K562 (cell line): ENCODE measurements at regions not wholly inside any gene's neighbourhood (a gene's known extent, or its start where the extent isn't known, plus 50 kb on each side); places are given as distances from the start of the nearest gene placed in this dataset.

Experiments
- ATAC-seq: fragments of 200-7000 bp; cut with Tn5 transposase; 3 replicates; pipeline ENCODE4 v1.9.1; 2020; ENCODE audit warnings: moderate library complexity
- BruUV-seq: library from RNA; stranded (reverse); fragments of 400-500 nt; replicated peaks from 2 replicates; lab custom pipeline; 2021; lab: Mats Ljungman, UMichigan
- CTCF ChIA-PET: fragments of 300-600 bp; formaldehyde crosslinking; extraction: SDS; loops from one replicate; lab custom pipeline; 2021; ENCODE audit warnings: low intra/inter-chr PET ratio; lab: Yijun Ruan, JAX
- POLR2A ChIA-PET: fragments of 300-600, 350-650 bp; sonication (Branson Sonifier 250); formaldehyde crosslinking; extraction: SDS; loops from one replicate; lab custom pipeline; 2021; ENCODE audit warnings: antibody characterized with exemption, inconsistent platforms; lab: Yijun Ruan, JAX
- DNase-seq, 4 experiments: peaks; one replicate each; pipeline versions ENCODE4 v3.0.0 to v3.0.0-alpha.2; 2011 to 2018; ENCODE audit warnings: low spot score in 3 of 4, mixed read lengths in 3 of 4; ENCODE audit errors: extremely low read depth in 1 of 4
- FAIRE-seq: peaks from 2 replicates; lab custom pipeline; 2011; peaks lifted over from hg19 to GRCh38; lab: Jason Lieb, UNC
- H2AFZ ChIP-seq: 2 replicates; pipeline ENCODE4 v1.6.0; 2011; ENCODE audit warnings: low read depth, low read length, control low read depth, inconsistent platforms
- H3K27ac ChIP-seq: fragments of 200-600 bp; 3 replicates; pipeline ENCODE4 v1.8.0; 2011; ENCODE audit warnings: low read depth, mild to moderate bottlenecking, control low read depth, inconsistent platforms, low read length, moderate library complexity, mixed read lengths; ENCODE audit errors: extremely low read depth
- H3K27me3 ChIP-seq, 2 experiments: fragments of 300-600 bp in 1 of 2; 2 replicates in 1 of 2; 3 replicates in 1 of 2; pipeline versions ENCODE4 v1.6.0 to v1.8.0; 2011; ENCODE audit warnings: inconsistent platforms in 2 of 2, low read length in 2 of 2, mild to moderate bottlenecking in 1 of 2, mixed read lengths in 1 of 2, moderate library complexity in 1 of 2; ENCODE audit not compliant: control insufficient read depth in 2 of 2, insufficient read depth in 2 of 2
- H3K36me3 ChIP-seq: fragments of 300-600 bp; 3 replicates; pipeline ENCODE4 v1.8.0; 2011; ENCODE audit warnings: mild to moderate bottlenecking, low read length, inconsistent platforms; ENCODE audit not compliant: control insufficient read depth, insufficient read depth
- H3K4me1 ChIP-seq, 2 experiments: fragments of 200-600 bp in 1 of 2; replicated peaks in 1 of 2; 2 replicates in 1 of 2; 3 replicates in 1 of 2; pipeline versions ENCODE4 v1.5.1 to v1.8.0; 2011; ENCODE audit warnings: inconsistent platforms in 2 of 2, low read length in 2 of 2, mild to moderate bottlenecking in 1 of 2, mixed read lengths in 1 of 2, moderate library complexity in 1 of 2; ENCODE audit not compliant: control insufficient read depth in 2 of 2, insufficient read depth in 2 of 2
- H3K4me2 ChIP-seq: 2 replicates; pipeline ENCODE4 v1.6.1; 2011; ENCODE audit warnings: low read length, control low read depth, inconsistent platforms, mixed read lengths; ENCODE audit not compliant: insufficient read depth
- H3K4me3 ChIP-seq: fragments of 200-600 bp; sonication (generic), shearing (Covaris generic); 2 replicates; pipeline ENCODE4 v1.5.1; 2016; ENCODE audit warnings: control low read depth, inconsistent platforms
- H3K79me2 ChIP-seq: fragments of 200-600 bp; 3 replicates; pipeline ENCODE4 v1.8.0; 2011; ENCODE audit warnings: low read length, inconsistent platforms; ENCODE audit not compliant: control insufficient read depth, insufficient read depth
- H3K9ac ChIP-seq, 2 experiments: 2 replicates each; pipeline versions ENCODE4 v1.6.0 to v1.6.1; 2011; ENCODE audit warnings: low read depth in 2 of 2, low read length in 2 of 2, control low read depth in 1 of 2, inconsistent platforms in 1 of 2, mild to moderate bottlenecking in 1 of 2, mixed read lengths in 1 of 2; ENCODE audit not compliant: insufficient read depth in 1 of 2
- H3K9me1 ChIP-seq: one replicate; pipeline ENCODE4 v1.6.0; 2011; ENCODE audit warnings: inconsistent platforms, mild to moderate bottlenecking, low read length, moderate library complexity; ENCODE audit not compliant: control insufficient read depth, insufficient read depth
- H3K9me3 ChIP-seq: replicated peaks from 2 replicates; pipeline ENCODE4 v1.5.1; 2011; ENCODE audit warnings: low read depth, low read length, inconsistent platforms; ENCODE audit not compliant: control insufficient read depth, insufficient read depth
- H4K20me1 ChIP-seq: replicated peaks from 2 replicates; pipeline ENCODE4 v1.6.1; 2011; ENCODE audit warnings: low read length, inconsistent platforms, mixed read lengths; ENCODE audit not compliant: control insufficient read depth, insufficient read depth
- BCOR ChIP-seq: fragments of 450-650 bp; IDR thresholded peaks from 2 replicates; pipeline ENCODE4 v1.6.1; 2016
- BMI1 ChIP-seq: fragments of 150-350 bp; IDR thresholded peaks from 2 replicates; pipeline ENCODE4 v1.6.1; 2014; ENCODE audit warnings: low read length
- CREBBP ChIP-seq: IDR thresholded peaks from one replicate; pipeline ENCODE4 v1.6.1; 2012; ENCODE audit warnings: low read depth, mild to moderate bottlenecking, control low read depth, inconsistent platforms, low read length
- E2F1 ChIP-seq: sonication (generic); formaldehyde crosslinking; IDR thresholded peaks from 2 replicates; pipeline ENCODE4 v1.8.1; 2023; ENCODE audit warnings: mild to moderate bottlenecking, missing genetic modification reagents, moderate library complexity
- ETS2 ChIP-seq: IDR thresholded peaks from 2 replicates; pipeline ENCODE4 v1.6.1; 2016; ENCODE audit warnings: borderline replicate concordance, missing genetic modification characterization, mild to moderate bottlenecking, moderate library complexity, missing compliant biosample characterization; ENCODE audit not compliant: poor library complexity, severe bottlenecking
- EZH2 ChIP-seq: IDR thresholded peaks from 2 replicates; pipeline ENCODE4 v1.6.1; 2012; ENCODE audit warnings: low read depth, mild to moderate bottlenecking, inconsistent platforms, low read length, borderline replicate concordance
- ZNF347 ChIP-seq: fragments of 450-650 bp; formaldehyde crosslinking; IDR thresholded peaks from 2 replicates; pipeline ENCODE4 v1.4.0; 2020; ENCODE audit warnings: low read depth, mild to moderate bottlenecking, moderate library complexity
- WGBS: fragments of 100-300 bp; shearing (Covaris generic); methylation state at CpG from one replicate; pipeline ENCODE4 v1.1.6; 2016; ENCODE audit warnings: low coverage, mixed read lengths; ENCODE audit not compliant: insufficient coverage; ENCODE audit errors: missing lambda C conversion rate; 5-methylcytosine and 5-hydroxymethylcytosine counted together
- in situ Hi-C: fragments of 300-500 bp; cut with MboI; formaldehyde crosslinking; loops from 4 replicates; pipeline ENCODE4 v1.15.0; 2018; ENCODE audit warnings: inconsistent platforms, mixed read lengths
- intact Hi-C: fragments of 100-400 bp; cut with micrococcal nuclease; formaldehyde crosslinking; loops from 2 replicates; pipeline ENCODE4 v1.14.2; 2022
- TF ChIP-seq, protein P1 (sequence below): fragments of 250-450 bp; sonication (Bioruptor Pico); IDR thresholded peaks from 2 replicates; pipeline ENCODE4 v1.4.0; 2020
- TF ChIP-seq, protein P2 (sequence below), 2 experiments: fragments of 250-450 bp in 1 of 2; fragments of 450-650 bp in 1 of 2; sonication (Bioruptor Pico) in 1 of 2; IDR thresholded peaks; 2 replicates each; pipeline versions ENCODE4 v1.6.1 to v1.8.0; 2016 to 2021; ENCODE audit warnings: mild to moderate bottlenecking in 2 of 2, moderate library complexity in 2 of 2, missing compliant biosample characterization in 1 of 2, missing genetic modification characterization in 1 of 2

DNA sequence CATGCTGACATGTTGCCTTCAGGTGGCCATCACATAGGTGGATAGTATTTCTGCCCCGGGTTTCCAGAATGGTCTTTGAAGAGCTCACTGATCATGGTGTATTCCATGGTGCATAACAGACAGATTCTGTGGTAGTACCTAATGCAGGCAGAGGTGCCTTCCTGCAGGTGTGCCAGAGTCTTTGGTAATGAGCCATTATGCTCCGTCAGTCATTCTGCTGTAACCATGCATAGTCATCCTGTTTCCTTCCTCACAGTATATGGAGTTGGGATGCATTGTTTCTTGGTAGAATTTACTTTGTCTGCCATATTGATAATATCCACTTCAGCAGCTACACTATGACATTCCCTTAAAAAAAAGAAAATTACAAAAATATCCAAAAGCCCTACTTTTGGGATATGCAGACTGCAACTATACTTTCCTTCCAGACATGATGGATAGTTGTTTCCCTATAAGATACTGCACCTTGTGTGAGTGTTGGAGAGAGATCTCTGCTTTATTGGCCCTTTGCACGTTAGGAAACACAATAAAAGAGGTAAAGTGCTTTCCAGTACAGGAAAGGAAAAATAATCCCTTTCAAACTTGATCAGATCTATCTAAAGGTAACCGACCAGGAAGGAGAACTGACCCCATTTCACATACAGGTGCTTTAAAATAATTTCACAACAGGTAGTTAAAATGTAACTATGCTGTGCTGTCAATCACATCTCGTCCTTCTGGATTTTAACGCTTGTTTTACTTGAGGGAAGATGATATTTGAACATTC is 537.5 kb upstream of the WWC1 start (continued):
- TF ChIP-seq, protein P1, sequence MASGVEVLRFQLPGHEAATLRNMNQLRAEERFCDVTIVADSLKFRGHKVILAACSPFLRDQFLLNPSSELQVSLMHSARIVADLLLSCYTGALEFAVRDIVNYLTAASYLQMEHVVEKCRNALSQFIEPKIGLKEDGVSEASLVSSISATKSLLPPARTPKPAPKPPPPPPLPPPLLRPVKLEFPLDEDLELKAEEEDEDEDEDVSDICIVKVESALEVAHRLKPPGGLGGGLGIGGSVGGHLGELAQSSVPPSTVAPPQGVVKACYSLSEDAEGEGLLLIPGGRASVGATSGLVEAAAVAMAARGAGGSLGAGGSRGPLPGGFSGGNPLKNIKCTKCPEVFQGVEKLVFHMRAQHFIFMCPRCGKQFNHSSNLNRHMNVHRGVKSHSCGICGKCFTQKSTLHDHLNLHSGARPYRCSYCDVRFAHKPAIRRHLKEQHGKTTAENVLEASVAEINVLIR (CRISPR knock-in tag) = no peak
- TF ChIP-seq E2F1 (CRISPR knock-in tag) (no peak), ETS2 (tag) (no peak), ZNF347 (CRISPR knock-in tag) (no peak)
- TF ChIP-seq, protein P2, sequence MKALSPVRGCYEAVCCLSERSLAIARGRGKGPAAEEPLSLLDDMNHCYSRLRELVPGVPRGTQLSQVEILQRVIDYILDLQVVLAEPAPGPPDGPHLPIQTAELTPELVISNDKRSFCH (CRISPR knock-in tag; IDR thresholded peaks at IDR 0.05) = no peak
- TF ChIP-seq, protein P2 (tag; IDR thresholded peaks at IDR 0.05) = no peak

GRCh38 chr5:167754501-167755021 is 536.9 kb upstream of the WWC1 start:
- Histone ChIP-seq H3K79me2 (no peaks in the 10 kb centered on the region), H3K9me3 (no peaks in the 10 kb centered on the region), H2AFZ (no peak overlapping the region), H3K9me1 (no peaks in the 10 kb centered on the region), H3K27ac (no peak overlapping the region), H4K20me1 (no peaks in the 10 kb centered on the region), H3K4me1 (no peaks in the 10 kb centered on the region), H3K36me3 (no peaks in the 10 kb centered on the region), H3K9ac (no peak overlapping the region), H3K27me3 (no peaks in the 10 kb centered on the region), H3K4me2 (no peak overlapping the region), H3K4me3 (no peak overlapping the region)
- POLR2A ChIA-PET = no interaction called here
- CTCF ChIA-PET = no interaction called here
- no peak for TF ChIP-seq CREBBP
- no peak for TF ChIP-seq EZH2
- no peak for TF ChIP-seq BCOR
- no peak for TF ChIP-seq BMI1
- intact Hi-C loops (no loop called here), in situ Hi-C loops (no loop called here)
- ATAC-seq = no peak
- no peak for DNase-seq
- FAIRE-seq = no peak
- WGBS = 5% methylated on average over 5 of the region's 5 CpGs
- BruUV-seq = no TSS peak
